K562 (cell line): ENCODE measurements at regions not wholly inside any gene's neighbourhood (a gene's known extent, or its start where the extent isn't known, plus 50 kb on each side); places are given as distances from the start of the nearest gene placed in this dataset.

Source experiments
- ATAC-seq: fragments of 200-7000 bp; cut with Tn5 transposase; 3 replicates; pipeline ENCODE4 v1.9.1; 2020; ENCODE audit warnings: moderate library complexity
- BruUV-seq: library from RNA; stranded (reverse); fragments of 400-500 nt; replicated peaks from 2 replicates; lab custom pipeline; 2021; lab: Mats Ljungman, UMichigan
- CTCF ChIA-PET: fragments of 300-600 bp; formaldehyde crosslinking; extraction: SDS; loops from one replicate; lab custom pipeline; 2021; ENCODE audit warnings: low intra/inter-chr PET ratio; lab: Yijun Ruan, JAX
- POLR2A ChIA-PET: fragments of 300-600, 350-650 bp; sonication (Branson Sonifier 250); formaldehyde crosslinking; extraction: SDS; loops from one replicate; lab custom pipeline; 2021; ENCODE audit warnings: antibody characterized with exemption, inconsistent platforms; lab: Yijun Ruan, JAX
- DNase-seq, 4 experiments: peaks; one replicate each; pipeline versions ENCODE4 v3.0.0 to v3.0.0-alpha.2; 2011 to 2018; ENCODE audit warnings: low spot score in 3 of 4, mixed read lengths in 3 of 4; ENCODE audit errors: extremely low read depth in 1 of 4
- FAIRE-seq: peaks from 2 replicates; lab custom pipeline; 2011; peaks lifted over from hg19 to GRCh38; lab: Jason Lieb, UNC
- H2AFZ ChIP-seq: 2 replicates; pipeline ENCODE4 v1.6.0; 2011; ENCODE audit warnings: low read depth, low read length, control low read depth, inconsistent platforms
- H3K27ac ChIP-seq: fragments of 200-600 bp; 3 replicates; pipeline ENCODE4 v1.8.0; 2011; ENCODE audit warnings: low read depth, mild to moderate bottlenecking, control low read depth, inconsistent platforms, low read length, moderate library complexity, mixed read lengths; ENCODE audit errors: extremely low read depth
- H3K27me3 ChIP-seq, 2 experiments: fragments of 300-600 bp in 1 of 2; 2 replicates in 1 of 2; 3 replicates in 1 of 2; pipeline versions ENCODE4 v1.6.0 to v1.8.0; 2011; ENCODE audit warnings: inconsistent platforms in 2 of 2, low read length in 2 of 2, mild to moderate bottlenecking in 1 of 2, mixed read lengths in 1 of 2, moderate library complexity in 1 of 2; ENCODE audit not compliant: control insufficient read depth in 2 of 2, insufficient read depth in 2 of 2
- H3K36me3 ChIP-seq: fragments of 300-600 bp; 3 replicates; pipeline ENCODE4 v1.8.0; 2011; ENCODE audit warnings: mild to moderate bottlenecking, low read length, inconsistent platforms; ENCODE audit not compliant: control insufficient read depth, insufficient read depth
- H3K4me1 ChIP-seq, 2 experiments: fragments of 200-600 bp in 1 of 2; replicated peaks in 1 of 2; 2 replicates in 1 of 2; 3 replicates in 1 of 2; pipeline versions ENCODE4 v1.5.1 to v1.8.0; 2011; ENCODE audit warnings: inconsistent platforms in 2 of 2, low read length in 2 of 2, mild to moderate bottlenecking in 1 of 2, mixed read lengths in 1 of 2, moderate library complexity in 1 of 2; ENCODE audit not compliant: control insufficient read depth in 2 of 2, insufficient read depth in 2 of 2
- H3K4me2 ChIP-seq: 2 replicates; pipeline ENCODE4 v1.6.1; 2011; ENCODE audit warnings: low read length, control low read depth, inconsistent platforms, mixed read lengths; ENCODE audit not compliant: insufficient read depth
- H3K4me3 ChIP-seq: fragments of 200-600 bp; sonication (generic), shearing (Covaris generic); 2 replicates; pipeline ENCODE4 v1.5.1; 2016; ENCODE audit warnings: control low read depth, inconsistent platforms
- H3K79me2 ChIP-seq: fragments of 200-600 bp; 3 replicates; pipeline ENCODE4 v1.8.0; 2011; ENCODE audit warnings: low read length, inconsistent platforms; ENCODE audit not compliant: control insufficient read depth, insufficient read depth
- H3K9ac ChIP-seq, 2 experiments: 2 replicates each; pipeline versions ENCODE4 v1.6.0 to v1.6.1; 2011; ENCODE audit warnings: low read depth in 2 of 2, low read length in 2 of 2, control low read depth in 1 of 2, inconsistent platforms in 1 of 2, mild to moderate bottlenecking in 1 of 2, mixed read lengths in 1 of 2; ENCODE audit not compliant: insufficient read depth in 1 of 2
- H3K9me1 ChIP-seq: one replicate; pipeline ENCODE4 v1.6.0; 2011; ENCODE audit warnings: inconsistent platforms, mild to moderate bottlenecking, low read length, moderate library complexity; ENCODE audit not compliant: control insufficient read depth, insufficient read depth
- H3K9me3 ChIP-seq: replicated peaks from 2 replicates; pipeline ENCODE4 v1.5.1; 2011; ENCODE audit warnings: low read depth, low read length, inconsistent platforms; ENCODE audit not compliant: control insufficient read depth, insufficient read depth
- H4K20me1 ChIP-seq: replicated peaks from 2 replicates; pipeline ENCODE4 v1.6.1; 2011; ENCODE audit warnings: low read length, inconsistent platforms, mixed read lengths; ENCODE audit not compliant: control insufficient read depth, insufficient read depth
- DNMT1 ChIP-seq: fragments of 450-650 bp; IDR thresholded peaks from 2 replicates; pipeline ENCODE4 v1.6.1; 2016; ENCODE audit warnings: antibody characterized with exemption, mild to moderate bottlenecking
- MAFG ChIP-seq: fragments of 450-650 bp; conservative IDR thresholded peaks from 2 replicates; pipeline ENCODE4 v1.6.1; 2016; ENCODE audit warnings: missing genetic modification characterization, missing compliant biosample characterization
- NCOA1 ChIP-seq: fragments of 450-650 bp; IDR thresholded peaks from 2 replicates; pipeline ENCODE4 v1.6.1; 2016; ENCODE audit warnings: low read depth
- NKRF ChIP-seq: fragments of 450-650 bp; IDR thresholded peaks from 2 replicates; pipeline ENCODE4 v1.6.1; 2016; ENCODE audit warnings: borderline replicate concordance
- PTTG1 ChIP-seq: fragments of 450-650 bp; IDR thresholded peaks from 2 replicates; pipeline ENCODE4 v1.6.1; 2016; ENCODE audit warnings: low read depth, mild to moderate bottlenecking, missing genetic modification characterization, missing compliant biosample characterization
- ZNF12 ChIP-seq: sonication (generic); formaldehyde crosslinking; IDR thresholded peaks from 2 replicates; pipeline ENCODE4 v1.4.0; 2020; ENCODE audit warnings: mild to moderate bottlenecking, missing genetic modification reagents
- ZNF263 ChIP-seq: sonication (generic); formaldehyde crosslinking; IDR thresholded peaks from 2 replicates; pipeline ENCODE4 v1.8.0; 2022; ENCODE audit warnings: mild to moderate bottlenecking, missing genetic modification reagents, borderline replicate concordance
- ZNF277 ChIP-seq: fragments of 250-450 bp; sonication (Bioruptor Pico); IDR thresholded peaks from 2 replicates; pipeline ENCODE4 v1.8.0; 2022; ENCODE audit warnings: inconsistent platforms, mild to moderate bottlenecking, moderate library complexity, borderline replicate concordance
- ZNF695 ChIP-seq: fragments of 450-650 bp; formaldehyde crosslinking; IDR thresholded peaks from 2 replicates; pipeline ENCODE4 v1.4.0; 2020; ENCODE audit warnings: mild to moderate bottlenecking, moderate library complexity
- ZNF780A ChIP-seq: fragments of 250-450 bp; sonication (Bioruptor Pico); IDR thresholded peaks from 2 replicates; pipeline ENCODE4 v1.5.0; 2021; ENCODE audit warnings: mild to moderate bottlenecking
- WGBS: fragments of 100-300 bp; shearing (Covaris generic); methylation state at CpG from one replicate; pipeline ENCODE4 v1.1.6; 2016; ENCODE audit warnings: low coverage, mixed read lengths; ENCODE audit not compliant: insufficient coverage; ENCODE audit errors: missing lambda C conversion rate; 5-methylcytosine and 5-hydroxymethylcytosine counted together
- in situ Hi-C: fragments of 300-500 bp; cut with MboI; formaldehyde crosslinking; loops from 4 replicates; pipeline ENCODE4 v1.15.0; 2018; ENCODE audit warnings: inconsistent platforms, mixed read lengths
- intact Hi-C: fragments of 100-400 bp; cut with micrococcal nuclease; formaldehyde crosslinking; loops from 2 replicates; pipeline ENCODE4 v1.14.2; 2022

- no TSS peak for BruUV-seq
- POLR2A ChIA-PET, result no interaction called here
- CTCF ChIA-PET, result no interaction called here
Measured at GRCh38 chr21:16347223-16347622, 617.4 kb downstream of the USP25 start.

GRCh38 chr21:16353764-16354163, 624.0 kb downstream of the USP25 start:
- ChIA-PET CTCF (no interaction called here), POLR2A (no interaction called here)
- intact Hi-C loops (no loop called here), in situ Hi-C loops (no loop called here)
- Histone ChIP-seq H3K9ac (no peak overlapping the region), H3K79me2 (no peaks in the 10 kb centered on the region), H3K9me1 (no peaks in the 10 kb centered on the region), H3K4me3 (no peak overlapping the region), H3K4me1 (no peaks in the 10 kb centered on the region), H3K27me3 (no peaks in the 10 kb centered on the region), H3K9me3 (no peaks in the 10 kb centered on the region), H3K36me3 (no peaks in the 10 kb centered on the region), H2AFZ (no peak overlapping the region), H3K27ac (no peak overlapping the region), H3K4me2 (no peak overlapping the region), H4K20me1 (no peaks in the 10 kb centered on the region)
- 0% methylated on average over 5 of the region's 6 CpGs for WGBS
- DNase-seq, result no peak
- no peak for ATAC-seq
- FAIRE-seq, result no peak
- BruUV-seq, result no TSS peak
- TF ChIP-seq ZNF277 (no peak), ZNF695 (CRISPR knock-in tag) (no peak), MAFG (tag) (no peak), PTTG1 (tag) (no peak), ZNF12 (CRISPR knock-in tag) (no peak), DNMT1 (no peak), NCOA1 (no peak), ZNF780A (CRISPR knock-in tag) (no peak), NKRF (no peak)

More at GRCh38 chr21:16347223-16347622, 617.4 kb downstream of the USP25 start:
- Histone ChIP-seq H3K79me2 (no peaks in the 10 kb centered on the region), H3K9ac (no peak overlapping the region), H3K9me1 (no peaks in the 10 kb centered on the region), H4K20me1 (no peaks in the 10 kb centered on the region), H3K9me3 (no peaks in the 10 kb centered on the region), H3K4me2 (no peak overlapping the region), H3K4me1 (no peaks in the 10 kb centered on the region), H3K4me3 (no peak overlapping the region), H2AFZ (no peak overlapping the region), H3K27me3 (no peaks in the 10 kb centered on the region), H3K36me3 (no peaks in the 10 kb centered on the region), H3K27ac (no peak overlapping the region)
- FAIRE-seq (no peak), DNase-seq (no peak), ATAC-seq (no peak)
- TF ChIP-seq ZNF263 (CRISPR knock-in tag) (no peak), ZNF277 (no peak)
- intact Hi-C loops, result no loop called here
- in situ Hi-C loops, result no loop called here
